SK-N-SH (cell line): ENCODE measurements at regions not wholly inside any gene's neighbourhood (a gene's known extent, or its start where the extent isn't known, plus 50 kb on each side); places are given as distances from the start of the nearest gene placed in this dataset.

Experiments
- CTCF ChIP-seq: fragments of 200-600 bp; sonication (generic); IDR thresholded peaks from 2 replicates; pipeline ENCODE4 v1.6.1; 2017; ENCODE audit warnings: antibody characterized with exemption, mild to moderate bottlenecking, moderate library complexity
- GABPA ChIP-seq: IDR thresholded peaks from 2 replicates; pipeline ENCODE4 v1.4.0; 2012; ENCODE audit warnings: low read depth, mild to moderate bottlenecking
- NFIC ChIP-seq: IDR thresholded peaks from 2 replicates; pipeline ENCODE4 v1.4.0; 2012; ENCODE audit warnings: borderline replicate concordance
- POLR2AphosphoS5 ChIP-seq: IDR thresholded peaks from 2 replicates; pipeline ENCODE4 v1.6.1; 2012; ENCODE audit warnings: low read depth, low read length
- RAD21 ChIP-seq: IDR thresholded peaks from 2 replicates; pipeline ENCODE4 v1.6.1; 2012; ENCODE audit warnings: mild to moderate bottlenecking, low read length
- TAF1 ChIP-seq: IDR thresholded peaks from 2 replicates; pipeline ENCODE4 v1.6.1; 2012; ENCODE audit warnings: low read depth, mild to moderate bottlenecking, low read length, moderate library complexity, borderline replicate concordance

GRCh38 chr2:103664690-103665089, 902.9 kb downstream of the TMEM182 start:
- TF ChIP-seq CTCF = no peak
- no peak for TF ChIP-seq NFIC
- no peak for TF ChIP-seq TAF1
- no peak for TF ChIP-seq RAD21
- no peak for TF ChIP-seq POLR2AphosphoS5
- no peak for TF ChIP-seq GABPA
